B cell (primary cell): ENCODE measurements at regions not wholly inside any gene's neighbourhood (a gene's known extent, or its start where the extent isn't known, plus 50 kb on each side); places are given as distances from the start of the nearest gene placed in this dataset.

Experiments used
- ATAC-seq: fragments of 200-7000 bp; cut with Tn5 transposase; one replicate; pipeline ENCODE4 v1.10.0; 2021; ENCODE audit warnings: low read depth, mild to moderate bottlenecking, moderate number of reproducible peaks, moderate library complexity
- CTCF ChIA-PET: fragments of 350-600 bp; sonication (Branson Sonifier 250); formaldehyde crosslinking; loops from one replicate; lab custom pipeline; 2021; ENCODE audit warnings: antibody characterized with exemption, inconsistent platforms; lab: Charles Lee
- POLR2A ChIA-PET: fragments of 350-600 bp; sonication (Branson Sonifier 250); formaldehyde crosslinking; loops from one replicate; lab custom pipeline; 2021; ENCODE audit warnings: antibody characterized with exemption; lab: Charles Lee
- DNase-seq: peaks from one replicate; pipeline ENCODE4 v3.0.0; 2013
- H2AFZ ChIP-seq: 2 replicates; pipeline ENCODE4 v1.6.1; 2012; ENCODE audit warnings: mild to moderate bottlenecking, low read depth, low read length; ENCODE audit not compliant: insufficient read depth, poor library complexity, severe bottlenecking
- H3K27ac ChIP-seq, 2 donors: 1 replicate in 1 of 2; 2 replicates in 1 of 2; pipeline ENCODE4 v1.5.1; 2012 to 2013; ENCODE audit warnings: low read length in 2 of 2, mild to moderate bottlenecking in 2 of 2, moderate library complexity in 1 of 2
- H3K27me3 ChIP-seq, 4 experiments: fragments of 200-600 bp in 1 of 4; sonication (generic) in 1 of 4; replicated peaks in 1 of 4; 1 replicate in 2 of 4; 2 replicates in 2 of 4; pipeline versions ENCODE4 v1.6.1 to v1.7.0; 2013 to 2016; ENCODE audit warnings: low read length in 3 of 4, mild to moderate bottlenecking in 2 of 4, mixed read lengths in 1 of 4, moderate library complexity in 1 of 4; ENCODE audit not compliant: insufficient read depth in 4 of 4, control insufficient read depth in 3 of 4; ENCODE audit errors: control extremely low read depth in 1 of 4
- H3K36me3 ChIP-seq, 2 experiments: replicated peaks in 1 of 2; 1 replicate in 1 of 2; 2 replicates in 1 of 2; pipeline versions ENCODE4 v1.6.1 to v1.7.1; 2013; ENCODE audit warnings: low read length in 1 of 2; ENCODE audit not compliant: insufficient read depth in 2 of 2, control insufficient read depth in 1 of 2; ENCODE audit errors: control extremely low read depth in 1 of 2, extremely low read depth in 1 of 2
- H3K4me1 ChIP-seq, 2 donors: fragments of 200-600 bp in 1 of 2; sonication (generic) in 1 of 2; 1 replicate in 1 of 2; 2 replicates in 1 of 2; pipeline versions ENCODE4 v1.5.1 to v1.6.1; 2013 to 2017; ENCODE audit warnings: low read length in 2 of 2; ENCODE audit not compliant: control insufficient read depth in 2 of 2, insufficient read depth in 2 of 2
- H3K4me2 ChIP-seq: replicated peaks from 2 replicates; pipeline ENCODE3; 2012; ENCODE audit warnings: mild to moderate bottlenecking, low read depth, low read length; ENCODE audit not compliant: poor library complexity, severe bottlenecking
- H3K4me3 ChIP-seq, 5 experiments: fragments of 200-600 bp in 1 of 5; sonication (generic) in 1 of 5; 1 replicate in 3 of 5; 2 replicates in 2 of 5; pipeline versions ENCODE4 v1.5.1 to v1.7.0; 2011 to 2016; ENCODE audit warnings: low read length in 4 of 5, mild to moderate bottlenecking in 4 of 5, low read depth in 2 of 5, control low read depth in 1 of 5, moderate library complexity in 1 of 5; ENCODE audit not compliant: insufficient read depth in 1 of 5; ENCODE audit errors: control extremely low read depth in 1 of 5, extremely low read depth in 1 of 5
- H3K79me2 ChIP-seq: fragments of 200-600 bp; sonication (generic); one replicate; pipeline ENCODE4 v1.6.0; 2016; ENCODE audit warnings: low read length; ENCODE audit not compliant: control insufficient read depth, insufficient read depth
- H3K9ac ChIP-seq: fragments of 200-600 bp; sonication (generic); 2 replicates; pipeline ENCODE4 v1.6.1; 2017; ENCODE audit warnings: mild to moderate bottlenecking, low read length, moderate library complexity
- H3K9me3 ChIP-seq, 3 donors: one replicate each; pipeline versions ENCODE4 v1.6.1 to v1.7.1; 2013; ENCODE audit warnings: low read length in 2 of 3; ENCODE audit not compliant: control insufficient read depth in 2 of 3, insufficient read depth in 1 of 3; ENCODE audit errors: control extremely low read depth in 1 of 3
- H4K20me1 ChIP-seq: 2 replicates; pipeline ENCODE4 v1.6.0; 2012; ENCODE audit warnings: mild to moderate bottlenecking, low read length; ENCODE audit not compliant: insufficient read depth, control insufficient read depth, poor library complexity, severe bottlenecking
- H3K27ac Mint-ChIP-seq: one replicate; pipeline ENCODE4 v1.8.0; 2021; ENCODE audit warnings: mixed read lengths
- H3K27me3 Mint-ChIP-seq: one replicate; pipeline ENCODE4 v1.8.0; 2021; ENCODE audit warnings: mixed read lengths
- H3K4me1 Mint-ChIP-seq: one replicate; pipeline ENCODE4 v1.8.0; 2021; ENCODE audit warnings: mixed read lengths
- H3K4me3 Mint-ChIP-seq: one replicate; pipeline ENCODE4 v1.8.0; 2021; ENCODE audit warnings: mixed read lengths
- H3K9me3 Mint-ChIP-seq: one replicate; pipeline ENCODE4 v1.8.0; 2022; ENCODE audit warnings: mixed read lengths; ENCODE audit not compliant: insufficient read depth
- CTCF ChIP-seq: fragments of 200-600 bp; IDR thresholded peaks from one replicate; pipeline ENCODE4 v1.8.0; 2022; ENCODE audit warnings: antibody characterized with exemption, mild to moderate bottlenecking
- EZH2 ChIP-seq: IDR thresholded peaks from 2 replicates; pipeline ENCODE4 v1.6.1; 2012; ENCODE audit warnings: borderline replicate concordance, low read depth, mild to moderate bottlenecking, moderate library complexity, low read length; ENCODE audit not compliant: insufficient read depth, poor library complexity, severe bottlenecking
- WGBS: methylation state at CpG from one replicate; pipeline ENCODE4 v1.1.5; 2013; ENCODE audit warnings: missing lambda C conversion rate; ENCODE audit not compliant: insufficient coverage; 5-methylcytosine and 5-hydroxymethylcytosine counted together
- intact Hi-C: fragments of 100-400 bp; cut with micrococcal nuclease; formaldehyde crosslinking; loops from one replicate; pipeline ENCODE4 v1.10.0; 2022

GRCh38 chr2:212936572-212936971 lies 214.8 kb downstream of the IKZF2 start:
- ATAC-seq (no peak), DNase-seq (no peak)
- Histone ChIP-seq H3K4me2 (no peak overlapping the region), H3K27ac (no peak overlapping the region), H3K79me2 (no peaks in the 10 kb centered on the region), H2AFZ (no peak overlapping the region), H3K36me3 (no peaks in the 10 kb centered on the region), H3K4me3 (no peak overlapping the region), H3K9me3 (no peaks in the 10 kb centered on the region), H3K4me1 (no peaks in the 10 kb centered on the region), H3K27me3 (no peaks in the 10 kb centered on the region), H3K9ac (no peak overlapping the region), H4K20me1 (no peaks in the 10 kb centered on the region)
- H3K9me3 Mint-ChIP-seq: no peaks in the 10 kb centered on the region
- no peak overlapping the region for H3K4me3 Mint-ChIP-seq
- H3K4me1 Mint-ChIP-seq: peaks cover 10% of the 10 kb centered on the region
- WGBS: 97% methylated on average over 5 of the region's 8 CpGs
- ChIA-PET CTCF (no interaction called here), POLR2A (no interaction called here)
- intact Hi-C loops: no loop called here
- H3K27ac Mint-ChIP-seq: no peak overlapping the region
- no peaks in the 10 kb centered on the region for H3K27me3 Mint-ChIP-seq
- TF ChIP-seq CTCF (no peak), EZH2 (no peak)

GRCh38 chr2:212935752-212936151 lies 215.7 kb downstream of the IKZF2 start:
- H3K27me3 ChIP-seq: no peaks in the 10 kb centered on the region
- H3K4me1 Mint-ChIP-seq: peaks cover 10% of the 10 kb centered on the region
- WGBS: 90% methylated on average over 2 of the region's 4 CpGs
- no peak overlapping the region for H3K27ac ChIP-seq
- no peak overlapping the region for H3K27ac Mint-ChIP-seq
- POLR2A ChIA-PET: no interaction called here
- no peak overlapping the region for H3K4me3 Mint-ChIP-seq
- no peak overlapping the region for H3K4me2 ChIP-seq
- CTCF ChIA-PET: no interaction called here
- H3K9ac ChIP-seq: no peak overlapping the region
- no peaks in the 10 kb centered on the region for H3K9me3 Mint-ChIP-seq
- H3K27me3 Mint-ChIP-seq: no peaks in the 10 kb centered on the region
- no peaks in the 10 kb centered on the region for H3K79me2 ChIP-seq
- no peaks in the 10 kb centered on the region for H3K9me3 ChIP-seq
- ATAC-seq (no peak), DNase-seq (no peak)
- no peak for TF ChIP-seq CTCF
- TF ChIP-seq EZH2: no peak
- H3K4me3 ChIP-seq: no peak overlapping the region
- no peaks in the 10 kb centered on the region for H3K36me3 ChIP-seq
- no peaks in the 10 kb centered on the region for H4K20me1 ChIP-seq
- intact Hi-C loops: no loop called here
- no peaks in the 10 kb centered on the region for H3K4me1 ChIP-seq
- H2AFZ ChIP-seq: no peak overlapping the region
